A549 (cell line): ENCODE measurements at regions not wholly inside any gene's neighbourhood (a gene's known extent, or its start where the extent isn't known, plus 50 kb on each side); places are given as distances from the start of the nearest gene placed in this dataset.

Experiments
- ATAC-seq, 2 experiments: fragments of 200-7000 bp in 1 of 2; fragments of >200 bp in 1 of 2; cut with Nextera tagmentation in 1 of 2; cut with Tn5 transposase in 1 of 2; 3 replicates each; pipeline versions ENCODE4 v1.8.0 to v1.9.1; 2018 to 2020; ENCODE audit warnings: mild to moderate bottlenecking in 1 of 2, moderate library complexity in 1 of 2
- CTCF ChIA-PET: fragments of 300-600 bp; sonication (Branson Sonifier 250); formaldehyde crosslinking; extraction: SDS; loops from one replicate; lab custom pipeline; 2021; ENCODE audit warnings: antibody characterized with exemption, inconsistent platforms; lab: Yijun Ruan, JAX
- POLR2A ChIA-PET: fragments of 350-600 bp; formaldehyde crosslinking; extraction: SDS; loops from one replicate; lab custom pipeline; 2021; ENCODE audit warnings: antibody characterized with exemption, inconsistent platforms; lab: Yijun Ruan, JAX
- DNase-seq, 2 experiments: peaks; one replicate each; pipeline versions ENCODE4 v3.0.0 to v3.0.0-alpha.2; 2011 to 2016; ENCODE audit warnings: low read depth in 1 of 2, low spot score in 1 of 2
- FAIRE-seq: peaks from 2 replicates; lab custom pipeline; 2011; peaks lifted over from hg19 to GRCh38; lab: Jason Lieb, UNC
- H3K27ac ChIP-seq, 2 experiments: fragments of >200 bp; sonication (Bioruptor Twin); formaldehyde crosslinking; 3 replicates each; pipeline ENCODE4 v1.5.1; 2016 to 2017
- H3K4me1 ChIP-seq: fragments of >200 bp; sonication (Bioruptor Twin); formaldehyde crosslinking; 3 replicates; pipeline ENCODE4 v1.6.1; 2016
- H3K4me2 ChIP-seq: fragments of >200 bp; sonication (Bioruptor Twin); formaldehyde crosslinking; 3 replicates; pipeline ENCODE4 v1.6.1; 2016
- H3K4me3 ChIP-seq: fragments of >200 bp; sonication (Bioruptor Twin); formaldehyde crosslinking; 3 replicates; pipeline ENCODE4 v1.5.1; 2016
- H3K9me3 ChIP-seq: fragments of >200 bp; sonication (Bioruptor Twin); formaldehyde crosslinking; 3 replicates; pipeline ENCODE4 v1.6.1; 2016
- CBX2 ChIP-seq: fragments of 200-600 bp; sonication (generic); IDR thresholded peaks from 2 replicates; pipeline ENCODE4 v1.6.1; 2016; ENCODE audit warnings: low read depth, mild to moderate bottlenecking, borderline replicate concordance
- CEBPB ChIP-seq, 2 experiments: fragments of >200 bp in 1 of 2; sonication (Bioruptor Twin) in 1 of 2; formaldehyde crosslinking in 1 of 2; IDR thresholded peaks; 2 replicates each; pipeline ENCODE4 v1.6.1; 2012 to 2016
- CHD2 ChIP-seq: fragments of 150-350 bp; IDR thresholded peaks from 2 replicates; pipeline ENCODE4 v1.6.1; 2014; ENCODE audit warnings: low read length; ENCODE audit not compliant: partially characterized antibody
- EHF ChIP-seq: fragments of 250-450 bp; sonication (Bioruptor Pico); IDR thresholded peaks from 2 replicates; pipeline ENCODE4 v1.5.0; 2020; ENCODE audit warnings: mild to moderate bottlenecking
- EHMT2 ChIP-seq: fragments of 200-600 bp; sonication (generic); IDR thresholded peaks from 2 replicates; pipeline ENCODE4 v1.6.1; 2016; ENCODE audit warnings: antibody characterized with exemption, low read depth, mild to moderate bottlenecking, moderate library complexity
- ELK1 ChIP-seq: fragments of 150-350 bp; IDR thresholded peaks from 2 replicates; pipeline ENCODE4 v1.6.1; 2014; ENCODE audit warnings: low read depth, mild to moderate bottlenecking, low read length
- EP300 ChIP-seq, 2 experiments: fragments of >200 bp; sonication (Bioruptor Twin); formaldehyde crosslinking; IDR thresholded peaks; 2 replicates in 1 of 2; 3 replicates in 1 of 2; pipeline ENCODE4 v1.6.1; 2016 to 2017
- FOSL2 ChIP-seq, 2 experiments: fragments of 450-650 bp in 1 of 2; fragments of >200 bp in 1 of 2; sonication (Bioruptor Twin) in 1 of 2; formaldehyde crosslinking; IDR thresholded peaks; 2 replicates each; pipeline versions ENCODE4 v1.5.0 to v1.6.1; 2016 to 2020; ENCODE audit warnings: mild to moderate bottlenecking in 1 of 2, moderate library complexity in 1 of 2
- FOXS1 ChIP-seq: fragments of 250-450 bp; sonication (Bioruptor Pico); IDR thresholded peaks from 2 replicates; pipeline ENCODE4 v1.5.0; 2020; ENCODE audit warnings: mild to moderate bottlenecking, moderate library complexity
- GATA3 ChIP-seq: IDR thresholded peaks from 2 replicates; pipeline ENCODE4 v1.6.1; 2012; ENCODE audit warnings: borderline replicate concordance
- HEYL ChIP-seq: fragments of 250-450 bp; sonication (Bioruptor Pico); IDR thresholded peaks from 2 replicates; pipeline ENCODE4 v1.8.0; 2021; ENCODE audit warnings: mild to moderate bottlenecking, moderate library complexity
- HOXA7 ChIP-seq: fragments of 250-450 bp; sonication (Bioruptor Pico); IDR thresholded peaks from 2 replicates; pipeline ENCODE4 v1.5.0; 2020; ENCODE audit warnings: mild to moderate bottlenecking, moderate library complexity
- HOXB13 ChIP-seq: fragments of 250-450 bp; sonication (Bioruptor Pico); IDR thresholded peaks from 2 replicates; pipeline ENCODE4 v1.5.0; 2020; ENCODE audit warnings: low read depth, mild to moderate bottlenecking, moderate library complexity
- HOXB5 ChIP-seq: fragments of 250-450 bp; sonication (Bioruptor Pico); IDR thresholded peaks from 2 replicates; pipeline ENCODE4 v1.5.0; 2020; ENCODE audit warnings: mild to moderate bottlenecking, moderate library complexity
- JUNB ChIP-seq: fragments of >200 bp; sonication (Bioruptor Twin); formaldehyde crosslinking; IDR thresholded peaks from 2 replicates; pipeline ENCODE4 v1.6.1; 2016
- MAFK ChIP-seq: fragments of 450-650 bp; IDR thresholded peaks from 2 replicates; pipeline ENCODE4 v1.6.1; 2014; ENCODE audit not compliant: partially characterized antibody
- MAX ChIP-seq: IDR thresholded peaks from 2 replicates; pipeline ENCODE4 v1.6.1; 2012
- NFE2L2 ChIP-seq: fragments of 150-350 bp; conservative IDR thresholded peaks from 2 replicates; pipeline ENCODE4 v1.6.1; 2014; ENCODE audit warnings: low read length
- NR3C1 ChIP-seq: fragments of >200 bp; sonication (Bioruptor Twin); formaldehyde crosslinking; IDR thresholded peaks from 3 replicates; pipeline ENCODE4 v1.6.1; 2017
- PBX3 ChIP-seq: IDR thresholded peaks from 2 replicates; pipeline ENCODE4 v1.6.1; 2012
- PHF8 ChIP-seq: fragments of 200-600 bp; sonication (generic); IDR thresholded peaks from 2 replicates; pipeline ENCODE4 v1.6.1; 2016; ENCODE audit warnings: low read depth, mild to moderate bottlenecking, antibody characterized with exemption, moderate library complexity, borderline replicate concordance
- RAD21 ChIP-seq, 2 experiments: fragments of >200 bp in 1 of 2; sonication (Bioruptor Twin) in 1 of 2; formaldehyde crosslinking in 1 of 2; IDR thresholded peaks in 1 of 2; conservative IDR thresholded peaks in 1 of 2; 2 replicates in 1 of 2; 3 replicates in 1 of 2; pipeline ENCODE4 v1.6.1; 2012 to 2018; ENCODE audit warnings: inconsistent platforms in 1 of 2
- RFX5 ChIP-seq: fragments of 450-650 bp; IDR thresholded peaks from 2 replicates; pipeline ENCODE4 v1.7.1; 2014; ENCODE audit warnings: antibody characterized with exemption, mild to moderate bottlenecking, moderate library complexity
- TP53 ChIP-seq: fragments of 250-450 bp; sonication (Bioruptor Pico); IDR thresholded peaks from 2 replicates; pipeline ENCODE4 v1.5.0; 2021; ENCODE audit warnings: mild to moderate bottlenecking, moderate library complexity
- ZSCAN20 ChIP-seq: fragments of 250-450 bp; sonication (Bioruptor Pico); IDR thresholded peaks from 2 replicates; pipeline ENCODE4 v1.8.0; 2022; ENCODE audit warnings: mild to moderate bottlenecking, moderate library complexity
- WGBS: methylation state at CpG from one replicate; pipeline ENCODE4 v1.1.6; 2017; ENCODE audit errors: missing lambda C conversion rate; 5-methylcytosine and 5-hydroxymethylcytosine counted together
- TF ChIP-seq, protein P1 (sequence below): fragments of 200-600 bp; sonication (generic); IDR thresholded peaks from 2 replicates; pipeline ENCODE4 v1.6.1; 2016; ENCODE audit warnings: antibody characterized with exemption, mild to moderate bottlenecking, moderate library complexity
- TF ChIP-seq, protein P2 (sequence below): IDR thresholded peaks from 2 replicates; pipeline ENCODE4 v1.6.1; 2012; ENCODE audit warnings: low read depth, borderline replicate concordance
- TF ChIP-seq, protein P3 (sequence below): fragments of 250-450 bp; sonication (Bioruptor Pico); IDR thresholded peaks from 2 replicates; pipeline ENCODE4 v1.5.0; 2021; ENCODE audit warnings: mild to moderate bottlenecking, moderate library complexity, borderline replicate concordance

DNA sequence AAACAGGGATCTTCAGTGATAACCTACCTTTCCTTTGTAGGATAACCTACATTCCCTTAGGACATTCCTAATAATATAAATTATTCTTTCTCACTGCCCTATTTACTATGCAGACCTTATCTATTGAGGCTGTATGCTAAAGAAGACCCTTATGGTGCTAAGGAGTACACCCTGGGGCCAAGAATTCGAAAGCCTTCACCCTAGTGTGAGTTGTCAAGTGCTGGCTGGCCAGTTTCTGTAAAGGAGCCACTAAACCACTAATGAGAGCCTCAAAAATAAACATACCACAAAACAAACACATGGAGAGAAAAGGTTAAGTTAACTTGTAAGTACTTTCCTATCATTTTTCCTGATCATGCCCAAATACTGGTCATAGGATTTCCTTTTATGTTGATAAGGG lies 315.0 kb upstream of the CAMK1G start (continued):
- no peak for TF ChIP-seq ELK1
- TF ChIP-seq EHF, result no peak

- TF ChIP-seq CEBPB (IDR thresholded peaks at IDR 0.05), result no peak
- no peak for TF ChIP-seq RFX5
- TF ChIP-seq, protein P1, sequence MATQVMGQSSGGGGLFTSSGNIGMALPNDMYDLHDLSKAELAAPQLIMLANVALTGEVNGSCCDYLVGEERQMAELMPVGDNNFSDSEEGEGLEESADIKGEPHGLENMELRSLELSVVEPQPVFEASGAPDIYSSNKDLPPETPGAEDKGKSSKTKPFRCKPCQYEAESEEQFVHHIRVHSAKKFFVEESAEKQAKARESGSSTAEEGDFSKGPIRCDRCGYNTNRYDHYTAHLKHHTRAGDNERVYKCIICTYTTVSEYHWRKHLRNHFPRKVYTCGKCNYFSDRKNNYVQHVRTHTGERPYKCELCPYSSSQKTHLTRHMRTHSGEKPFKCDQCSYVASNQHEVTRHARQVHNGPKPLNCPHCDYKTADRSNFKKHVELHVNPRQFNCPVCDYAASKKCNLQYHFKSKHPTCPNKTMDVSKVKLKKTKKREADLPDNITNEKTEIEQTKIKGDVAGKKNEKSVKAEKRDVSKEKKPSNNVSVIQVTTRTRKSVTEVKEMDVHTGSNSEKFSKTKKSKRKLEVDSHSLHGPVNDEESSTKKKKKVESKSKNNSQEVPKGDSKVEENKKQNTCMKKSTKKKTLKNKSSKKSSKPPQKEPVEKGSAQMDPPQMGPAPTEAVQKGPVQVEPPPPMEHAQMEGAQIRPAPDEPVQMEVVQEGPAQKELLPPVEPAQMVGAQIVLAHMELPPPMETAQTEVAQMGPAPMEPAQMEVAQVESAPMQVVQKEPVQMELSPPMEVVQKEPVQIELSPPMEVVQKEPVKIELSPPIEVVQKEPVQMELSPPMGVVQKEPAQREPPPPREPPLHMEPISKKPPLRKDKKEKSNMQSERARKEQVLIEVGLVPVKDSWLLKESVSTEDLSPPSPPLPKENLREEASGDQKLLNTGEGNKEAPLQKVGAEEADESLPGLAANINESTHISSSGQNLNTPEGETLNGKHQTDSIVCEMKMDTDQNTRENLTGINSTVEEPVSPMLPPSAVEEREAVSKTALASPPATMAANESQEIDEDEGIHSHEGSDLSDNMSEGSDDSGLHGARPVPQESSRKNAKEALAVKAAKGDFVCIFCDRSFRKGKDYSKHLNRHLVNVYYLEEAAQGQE, result no peak
- TF ChIP-seq CHD2, result no peak
- no peak for TF ChIP-seq PBX3
- no peak for TF ChIP-seq MAFK
- no peak for TF ChIP-seq NFE2L2
- TF ChIP-seq MAX, result no peak
- TF ChIP-seq EHMT2, result no peak
- TF ChIP-seq HOXB5 (CRISPR knock-in tag), result no peak
- TF ChIP-seq ZSCAN20 (CRISPR knock-in tag), result no peak
- no peak for TF ChIP-seq HOXA7
- no peak for TF ChIP-seq FOSL2 (IDR thresholded peaks at IDR 0.05)
- TF ChIP-seq FOSL2 (CRISPR knock-in tag; IDR thresholded peaks at IDR 0.05), result no peak
- no peak for TF ChIP-seq RAD21 (conservative IDR thresholded peaks at IDR 0.05 in 1 of 2, IDR thresholded peaks at IDR 0.05 in 1 of 2)
- TF ChIP-seq, protein P2, sequence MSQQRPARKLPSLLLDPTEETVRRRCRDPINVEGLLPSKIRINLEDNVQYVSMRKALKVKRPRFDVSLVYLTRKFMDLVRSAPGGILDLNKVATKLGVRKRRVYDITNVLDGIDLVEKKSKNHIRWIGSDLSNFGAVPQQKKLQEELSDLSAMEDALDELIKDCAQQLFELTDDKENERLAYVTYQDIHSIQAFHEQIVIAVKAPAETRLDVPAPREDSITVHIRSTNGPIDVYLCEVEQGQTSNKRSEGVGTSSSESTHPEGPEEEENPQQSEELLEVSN, result no peak
- FAIRE-seq, result no peak
- Histone ChIP-seq H3K4me2 (no peak overlapping the region), H3K4me1 (no peaks in the 10 kb centered on the region), H3K27ac (no peak overlapping the region), H3K4me3 (no peak overlapping the region), H3K9me3 (no peaks in the 10 kb centered on the region)
- DNase-seq, result no peak
- POLR2A ChIA-PET, result no interaction called here
- 43% methylated on average over 3 of the region's 3 CpGs for WGBS
- CTCF ChIA-PET, result no interaction called here
- no peak for ATAC-seq
Measured at GRCh38 chr1:209276321-209276720, 307.2 kb upstream of the CAMK1G start.

- WGBS, result 82% methylated on average over 1 of the region's 1 CpG
- ATAC-seq (no peak), FAIRE-seq (no peak), DNase-seq (no peak)
- Histone ChIP-seq H3K4me3 (no peak overlapping the region), H3K9me3 (no peaks in the 10 kb centered on the region), H3K27ac (no peak overlapping the region), H3K4me2 (no peak overlapping the region), H3K4me1 (no peaks in the 10 kb centered on the region)
- ChIA-PET CTCF (interaction anchor here (0.6 kb wide), 1 partner anchor 498 kb away, joined by 3 read pairs; no protein-coding TSS in a partner anchor), POLR2A (no interaction called here)
- TF ChIP-seq PHF8 (no peak), CBX2 (no peak), FOXS1 (CRISPR knock-in tag) (no peak), JUNB (no peak), EP300 (IDR thresholded peaks at IDR 0.05) (no peak), HOXB13 (no peak), HEYL (CRISPR knock-in tag) (no peak), NR3C1 (no peak), GATA3 (no peak), TP53 (CRISPR knock-in tag) (no peak)
- TF ChIP-seq, protein P2, result no peak
- TF ChIP-seq, protein P3, sequence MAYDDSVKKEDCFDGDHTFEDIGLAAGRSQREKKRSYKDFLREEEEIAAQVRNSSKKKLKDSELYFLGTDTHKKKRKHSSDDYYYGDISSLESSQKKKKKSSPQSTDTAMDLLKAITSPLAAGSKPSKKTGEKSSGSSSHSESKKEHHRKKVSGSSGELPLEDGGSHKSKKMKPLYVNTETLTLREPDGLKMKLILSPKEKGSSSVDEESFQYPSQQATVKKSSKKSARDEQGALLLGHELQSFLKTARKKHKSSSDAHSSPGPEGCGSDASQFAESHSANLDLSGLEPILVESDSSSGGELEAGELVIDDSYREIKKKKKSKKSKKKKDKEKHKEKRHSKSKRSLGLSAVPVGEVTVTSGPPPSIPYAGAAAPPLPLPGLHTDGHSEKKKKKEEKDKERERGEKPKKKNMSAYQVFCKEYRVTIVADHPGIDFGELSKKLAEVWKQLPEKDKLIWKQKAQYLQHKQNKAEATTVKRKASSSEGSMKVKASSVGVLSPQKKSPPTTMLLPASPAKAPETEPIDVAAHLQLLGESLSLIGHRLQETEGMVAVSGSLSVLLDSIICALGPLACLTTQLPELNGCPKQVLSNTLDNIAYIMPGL, result no peak
Measured at GRCh38 chr1:209277662-209278061, 305.9 kb upstream of the CAMK1G start.
